Liver (tissue), 8 donors: ENCODE measurements at regions not wholly inside any gene's neighbourhood (a gene's known extent, or its start where the extent isn't known, plus 50 kb on each side); places are given as distances from the start of the nearest gene placed in this dataset.
A peak's percentile ranks its signal among the peaks of the same experiment; 100 is the strongest.

Source experiments
- DNase-seq: peaks from one replicate; pipeline ENCODE4 v3.0.0-alpha.2; 2017; ENCODE audit warnings: low spot score
- H3K27ac ChIP-seq, 2 donors: one replicate each; pipeline ENCODE4 v1.7.0; 2013; ENCODE audit warnings: inconsistent platforms in 2 of 2, low read length in 2 of 2, control low read depth in 1 of 2, low read depth in 1 of 2, mild to moderate bottlenecking in 1 of 2
- H3K27me3 ChIP-seq, 4 donors: one replicate each; pipeline versions ENCODE4 v1.6.1 to v1.7.0; 2013; ENCODE audit warnings: low read length in 3 of 4, inconsistent platforms in 1 of 4, mild to moderate bottlenecking in 1 of 4, moderate library complexity in 1 of 4; ENCODE audit not compliant: control insufficient read depth in 4 of 4, insufficient read depth in 4 of 4
- H3K36me3 ChIP-seq, 4 donors: one replicate each; pipeline versions ENCODE4 v1.6.1 to v1.7.0; 2013; ENCODE audit warnings: low read length in 3 of 4, mild to moderate bottlenecking in 3 of 4, low read depth in 1 of 4, moderate library complexity in 1 of 4; ENCODE audit not compliant: control insufficient read depth in 4 of 4, insufficient read depth in 3 of 4
- H3K4me1 ChIP-seq, 4 donors: one replicate each; pipeline versions ENCODE4 v1.6.1 to v1.7.0; 2013; ENCODE audit warnings: low read length in 3 of 4, mild to moderate bottlenecking in 3 of 4, moderate library complexity in 1 of 4; ENCODE audit not compliant: control insufficient read depth in 4 of 4, insufficient read depth in 4 of 4
- H3K4me3 ChIP-seq, 3 donors: one replicate each; pipeline versions ENCODE4 v1.6.1 to v1.7.0; 2013; ENCODE audit warnings: low read length in 3 of 3, control low read depth in 1 of 3, low read depth in 1 of 3, mild to moderate bottlenecking in 1 of 3
- H3K9ac ChIP-seq, 2 donors: one replicate each; pipeline ENCODE4 v1.7.0; 2013; ENCODE audit warnings: low read length in 2 of 2, mild to moderate bottlenecking in 2 of 2, moderate library complexity in 2 of 2, control low read depth in 1 of 2, low read depth in 1 of 2
- H3K9me3 ChIP-seq, 4 donors: one replicate each; pipeline versions ENCODE4 v1.6.1 to v1.7.0; 2013; ENCODE audit warnings: low read length in 3 of 4; ENCODE audit not compliant: control insufficient read depth in 4 of 4
- EGR1 ChIP-seq, 2 donors: IDR thresholded peaks; 2 replicates each; pipeline ENCODE4 v1.6.1; 2016 to 2018; ENCODE audit warnings: antibody characterized with exemption in 2 of 2, low read depth in 2 of 2
- FOXA1 ChIP-seq: IDR thresholded peaks from 2 replicates; pipeline ENCODE4 v1.6.1; 2016; ENCODE audit warnings: antibody characterized with exemption
- FOXA2 ChIP-seq: IDR thresholded peaks from 2 replicates; pipeline ENCODE4 v1.6.1; 2016; ENCODE audit warnings: antibody characterized with exemption
- GABPA ChIP-seq, 2 donors: IDR thresholded peaks in 1 of 2; conservative IDR thresholded peaks in 1 of 2; 2 replicates each; pipeline ENCODE4 v1.6.1; 2016; ENCODE audit warnings: antibody characterized with exemption in 2 of 2, mild to moderate bottlenecking in 1 of 2, moderate library complexity in 1 of 2
- HNF4A ChIP-seq, 2 donors: conservative IDR thresholded peaks; 2 replicates each; pipeline ENCODE4 v1.6.1; 2016; ENCODE audit warnings: antibody characterized with exemption in 2 of 2, mild to moderate bottlenecking in 2 of 2
- HNF4G ChIP-seq: IDR thresholded peaks from 2 replicates; pipeline ENCODE4 v1.6.1; 2016; ENCODE audit warnings: antibody characterized with exemption
- JUND ChIP-seq, 2 donors: IDR thresholded peaks; 2 replicates each; pipeline ENCODE4 v1.6.1; 2016; ENCODE audit warnings: antibody characterized with exemption in 2 of 2
- NR2F2 ChIP-seq: IDR thresholded peaks from 2 replicates; pipeline ENCODE4 v1.6.1; 2016; ENCODE audit warnings: antibody characterized with exemption
- RAD21 ChIP-seq, 2 donors: IDR thresholded peaks; 2 replicates each; pipeline ENCODE4 v1.6.1; 2016; ENCODE audit warnings: antibody characterized with exemption in 2 of 2, mild to moderate bottlenecking in 2 of 2
- RXRA ChIP-seq, 2 donors: IDR thresholded peaks; 2 replicates each; pipeline ENCODE4 v1.6.1; 2017 to 2018; ENCODE audit warnings: antibody characterized with exemption in 2 of 2, mild to moderate bottlenecking in 1 of 2
- SP1 ChIP-seq: IDR thresholded peaks from 2 replicates; pipeline ENCODE4 v1.6.1; 2018; ENCODE audit warnings: antibody characterized with exemption, mild to moderate bottlenecking
- YY1 ChIP-seq: IDR thresholded peaks from 2 replicates; pipeline ENCODE4 v1.6.1; 2016; ENCODE audit warnings: antibody characterized with exemption, mild to moderate bottlenecking
- WGBS: extraction: QIAGEN DNeasy Blood & Tissue Kit; methylation state at CpG from one replicate; pipeline ENCODE4 v1.1.7; 2013; 5-methylcytosine and 5-hydroxymethylcytosine counted together
- TF ChIP-seq, protein P1 (sequence below): IDR thresholded peaks from 2 replicates; pipeline ENCODE4 v1.6.1; 2016; ENCODE audit warnings: antibody characterized with exemption
- TF ChIP-seq, protein P2 (sequence below): IDR thresholded peaks from 2 replicates; pipeline ENCODE4 v1.6.1; 2016; ENCODE audit warnings: antibody characterized with exemption, mild to moderate bottlenecking
- TF ChIP-seq, protein P3 (sequence below): fragments of 150-350 bp; IDR thresholded peaks from 2 replicates; pipeline ENCODE4 v1.5.1; 2017; ENCODE audit warnings: improper control_type of control experiment, low read depth, low read length; ENCODE audit not compliant: missing input control
- TF ChIP-seq, protein P4 (sequence below): IDR thresholded peaks from 2 replicates; pipeline ENCODE4 v1.6.1; 2016; ENCODE audit warnings: antibody characterized with exemption
- donor health status: healthy.
- donor health status: healthy.
- donor health status: healthy.
- donor health status: healthy.
- donor health status: healthy.

GRCh38 chr1:207965392-207966387 is 54.8 kb upstream of the CD34 start:
- H3K4me3 ChIP-seq = no peak overlapping the region
- H3K9ac ChIP-seq = no peak overlapping the region
- H3K9me3 ChIP-seq = no peaks in the 10 kb centered on the region
- TF ChIP-seq HNF4G (no peak), RAD21 (IDR thresholded peaks at IDR 0.05) (no peak), FOXA2 (no peak), EGR1 (IDR thresholded peaks at IDR 0.05; ENCODE audit: low read depth in 2 of 2) (no peak), FOXA1 (no peak), RXRA (IDR thresholded peaks at IDR 0.05) (no peak), HNF4A (conservative IDR thresholded peaks at IDR 0.05) (no peak), YY1 (no peak), GABPA (IDR thresholded peaks at IDR 0.05 in 1 of 2, conservative IDR thresholded peaks at IDR 0.05 in 1 of 2) (no peak), SP1 (no peak), JUND (IDR thresholded peaks at IDR 0.05) (no peak), NR2F2 (no peak)
- TF ChIP-seq, protein P1, sequence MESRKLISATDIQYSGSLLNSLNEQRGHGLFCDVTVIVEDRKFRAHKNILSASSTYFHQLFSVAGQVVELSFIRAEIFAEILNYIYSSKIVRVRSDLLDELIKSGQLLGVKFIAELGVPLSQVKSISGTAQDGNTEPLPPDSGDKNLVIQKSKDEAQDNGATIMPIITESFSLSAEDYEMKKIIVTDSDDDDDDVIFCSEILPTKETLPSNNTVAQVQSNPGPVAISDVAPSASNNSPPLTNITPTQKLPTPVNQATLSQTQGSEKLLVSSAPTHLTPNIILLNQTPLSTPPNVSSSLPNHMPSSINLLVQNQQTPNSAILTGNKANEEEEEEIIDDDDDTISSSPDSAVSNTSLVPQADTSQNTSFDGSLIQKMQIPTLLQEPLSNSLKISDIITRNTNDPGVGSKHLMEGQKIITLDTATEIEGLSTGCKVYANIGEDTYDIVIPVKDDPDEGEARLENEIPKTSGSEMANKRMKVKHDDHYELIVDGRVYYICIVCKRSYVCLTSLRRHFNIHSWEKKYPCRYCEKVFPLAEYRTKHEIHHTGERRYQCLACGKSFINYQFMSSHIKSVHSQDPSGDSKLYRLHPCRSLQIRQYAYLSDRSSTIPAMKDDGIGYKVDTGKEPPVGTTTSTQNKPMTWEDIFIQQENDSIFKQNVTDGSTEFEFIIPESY = no peak
- TF ChIP-seq, protein P2, sequence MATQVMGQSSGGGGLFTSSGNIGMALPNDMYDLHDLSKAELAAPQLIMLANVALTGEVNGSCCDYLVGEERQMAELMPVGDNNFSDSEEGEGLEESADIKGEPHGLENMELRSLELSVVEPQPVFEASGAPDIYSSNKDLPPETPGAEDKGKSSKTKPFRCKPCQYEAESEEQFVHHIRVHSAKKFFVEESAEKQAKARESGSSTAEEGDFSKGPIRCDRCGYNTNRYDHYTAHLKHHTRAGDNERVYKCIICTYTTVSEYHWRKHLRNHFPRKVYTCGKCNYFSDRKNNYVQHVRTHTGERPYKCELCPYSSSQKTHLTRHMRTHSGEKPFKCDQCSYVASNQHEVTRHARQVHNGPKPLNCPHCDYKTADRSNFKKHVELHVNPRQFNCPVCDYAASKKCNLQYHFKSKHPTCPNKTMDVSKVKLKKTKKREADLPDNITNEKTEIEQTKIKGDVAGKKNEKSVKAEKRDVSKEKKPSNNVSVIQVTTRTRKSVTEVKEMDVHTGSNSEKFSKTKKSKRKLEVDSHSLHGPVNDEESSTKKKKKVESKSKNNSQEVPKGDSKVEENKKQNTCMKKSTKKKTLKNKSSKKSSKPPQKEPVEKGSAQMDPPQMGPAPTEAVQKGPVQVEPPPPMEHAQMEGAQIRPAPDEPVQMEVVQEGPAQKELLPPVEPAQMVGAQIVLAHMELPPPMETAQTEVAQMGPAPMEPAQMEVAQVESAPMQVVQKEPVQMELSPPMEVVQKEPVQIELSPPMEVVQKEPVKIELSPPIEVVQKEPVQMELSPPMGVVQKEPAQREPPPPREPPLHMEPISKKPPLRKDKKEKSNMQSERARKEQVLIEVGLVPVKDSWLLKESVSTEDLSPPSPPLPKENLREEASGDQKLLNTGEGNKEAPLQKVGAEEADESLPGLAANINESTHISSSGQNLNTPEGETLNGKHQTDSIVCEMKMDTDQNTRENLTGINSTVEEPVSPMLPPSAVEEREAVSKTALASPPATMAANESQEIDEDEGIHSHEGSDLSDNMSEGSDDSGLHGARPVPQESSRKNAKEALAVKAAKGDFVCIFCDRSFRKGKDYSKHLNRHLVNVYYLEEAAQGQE = no peak
- H3K36me3 ChIP-seq = no peaks in the 10 kb centered on the region
- DNase-seq = no peak
- H3K27ac ChIP-seq = peak overlapping the region in 1 of 2 donors; percentile 26
- WGBS = 91% methylated on average over 9 of the region's 9 CpGs
- H3K4me1 ChIP-seq = peaks cover 7 to 16% (median 10%) of the 10 kb centered on the region in 4 donors
- no peaks in the 10 kb centered on the region for H3K27me3 ChIP-seq

GRCh38 chr1:207964195-207964966 is 53.5 kb upstream of the CD34 start:
- Histone ChIP-seq H3K9me3 (no peaks in the 10 kb centered on the region), H3K9ac (no peak overlapping the region), H3K4me3 (no peak overlapping the region), H3K27me3 (no peaks in the 10 kb centered on the region), H3K36me3 (no peaks in the 10 kb centered on the region), H3K4me1 (peaks cover 7 to 16% (median 10%) of the 10 kb centered on the region in 4 donors), H3K27ac (peak overlapping the region; percentile 83 to 97)
- no peak for DNase-seq
- WGBS = 77% methylated on average over 25 of the region's 25 CpGs
- TF ChIP-seq EGR1 (IDR thresholded peaks at IDR 0.05; ENCODE audit: low read depth in 2 of 2) = no peak
- TF ChIP-seq SP1 = no peak
- no peak for TF ChIP-seq NR2F2
- TF ChIP-seq GABPA (IDR thresholded peaks at IDR 0.05 in 1 of 2, conservative IDR thresholded peaks at IDR 0.05 in 1 of 2) = no peak
- no peak for TF ChIP-seq FOXA2
- TF ChIP-seq, protein P3, sequence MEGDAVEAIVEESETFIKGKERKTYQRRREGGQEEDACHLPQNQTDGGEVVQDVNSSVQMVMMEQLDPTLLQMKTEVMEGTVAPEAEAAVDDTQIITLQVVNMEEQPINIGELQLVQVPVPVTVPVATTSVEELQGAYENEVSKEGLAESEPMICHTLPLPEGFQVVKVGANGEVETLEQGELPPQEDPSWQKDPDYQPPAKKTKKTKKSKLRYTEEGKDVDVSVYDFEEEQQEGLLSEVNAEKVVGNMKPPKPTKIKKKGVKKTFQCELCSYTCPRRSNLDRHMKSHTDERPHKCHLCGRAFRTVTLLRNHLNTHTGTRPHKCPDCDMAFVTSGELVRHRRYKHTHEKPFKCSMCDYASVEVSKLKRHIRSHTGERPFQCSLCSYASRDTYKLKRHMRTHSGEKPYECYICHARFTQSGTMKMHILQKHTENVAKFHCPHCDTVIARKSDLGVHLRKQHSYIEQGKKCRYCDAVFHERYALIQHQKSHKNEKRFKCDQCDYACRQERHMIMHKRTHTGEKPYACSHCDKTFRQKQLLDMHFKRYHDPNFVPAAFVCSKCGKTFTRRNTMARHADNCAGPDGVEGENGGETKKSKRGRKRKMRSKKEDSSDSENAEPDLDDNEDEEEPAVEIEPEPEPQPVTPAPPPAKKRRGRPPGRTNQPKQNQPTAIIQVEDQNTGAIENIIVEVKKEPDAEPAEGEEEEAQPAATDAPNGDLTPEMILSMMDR = no peak
- TF ChIP-seq HNF4G = no peak
- TF ChIP-seq, protein P4, sequence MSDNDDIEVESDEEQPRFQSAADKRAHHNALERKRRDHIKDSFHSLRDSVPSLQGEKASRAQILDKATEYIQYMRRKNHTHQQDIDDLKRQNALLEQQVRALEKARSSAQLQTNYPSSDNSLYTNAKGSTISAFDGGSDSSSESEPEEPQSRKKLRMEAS = no peak
- no peak for TF ChIP-seq HNF4A (conservative IDR thresholded peaks at IDR 0.05)
- no peak for TF ChIP-seq JUND (IDR thresholded peaks at IDR 0.05)
